Nephron progenitor cell (in vitro differentiated cells): ENCODE measurements at regions not wholly inside any gene's neighbourhood (a gene's known extent, or its start where the extent isn't known, plus 50 kb on each side); places are given as distances from the start of the nearest gene placed in this dataset.

Experiments used
- DNase-seq: peaks from one replicate; pipeline ENCODE4 v3.0.0; 2021
- H3K27ac Mint-ChIP-seq: 2 replicates; pipeline ENCODE4 v1.8.0; 2021; ENCODE audit warnings: mild to moderate bottlenecking, moderate library complexity, mixed read lengths
- H3K27me3 Mint-ChIP-seq: 2 replicates; pipeline ENCODE4 v1.8.0; 2021; ENCODE audit warnings: mild to moderate bottlenecking, low read depth, mixed read lengths; ENCODE audit not compliant: poor library complexity
- H3K36me3 Mint-ChIP-seq: 2 replicates; pipeline ENCODE4 v1.8.0; 2021; ENCODE audit warnings: low read depth, mixed read lengths
- H3K4me1 Mint-ChIP-seq: 2 replicates; pipeline ENCODE4 v1.8.0; 2021; ENCODE audit warnings: mixed read lengths
- H3K4me3 Mint-ChIP-seq: 2 replicates; pipeline ENCODE4 v1.8.0; 2021; ENCODE audit warnings: mild to moderate bottlenecking, moderate library complexity, mixed read lengths
- H3K9me3 Mint-ChIP-seq: 2 replicates; pipeline ENCODE4 v1.8.0; 2021; ENCODE audit warnings: mild to moderate bottlenecking, moderate library complexity, mixed read lengths
- TF ChIP-seq, protein P1 (sequence below): fragments of 200-600 bp; sonication (generic); IDR thresholded peaks from 2 replicates; pipeline ENCODE4 v1.5.0; 2021; ENCODE audit warnings: antibody characterized with exemption

DNA sequence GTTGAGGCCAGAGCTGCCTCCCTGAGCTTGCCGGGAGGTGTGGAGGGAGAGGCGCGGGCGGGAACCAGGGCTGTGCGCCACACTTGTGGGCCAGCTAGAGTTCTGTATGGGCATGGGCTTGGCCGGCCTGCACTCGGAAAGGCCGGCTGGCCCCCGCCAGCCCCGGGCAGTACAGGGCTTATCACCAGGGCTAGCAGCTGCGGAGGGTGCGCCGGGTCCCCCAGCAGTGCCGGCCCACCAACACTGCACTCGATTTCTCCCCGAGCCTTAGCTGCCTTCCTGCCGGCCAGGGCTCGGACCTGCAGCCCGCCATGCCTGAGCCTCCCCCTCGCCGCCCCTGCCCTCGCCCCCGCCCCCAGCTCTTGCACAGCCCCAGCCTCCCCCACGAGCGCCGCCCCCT is 472.7 kb downstream of the TFAP2A start:
- no peak for DNase-seq
- no peak overlapping the region for H3K4me3 Mint-ChIP-seq
- no peak overlapping the region for H3K27ac Mint-ChIP-seq
- H3K9me3 Mint-ChIP-seq, result peaks cover 15% of the 10 kb centered on the region
- H3K36me3 Mint-ChIP-seq, result no peaks in the 10 kb centered on the region
- H3K27me3 Mint-ChIP-seq, result no peaks in the 10 kb centered on the region
- TF ChIP-seq, protein P1, sequence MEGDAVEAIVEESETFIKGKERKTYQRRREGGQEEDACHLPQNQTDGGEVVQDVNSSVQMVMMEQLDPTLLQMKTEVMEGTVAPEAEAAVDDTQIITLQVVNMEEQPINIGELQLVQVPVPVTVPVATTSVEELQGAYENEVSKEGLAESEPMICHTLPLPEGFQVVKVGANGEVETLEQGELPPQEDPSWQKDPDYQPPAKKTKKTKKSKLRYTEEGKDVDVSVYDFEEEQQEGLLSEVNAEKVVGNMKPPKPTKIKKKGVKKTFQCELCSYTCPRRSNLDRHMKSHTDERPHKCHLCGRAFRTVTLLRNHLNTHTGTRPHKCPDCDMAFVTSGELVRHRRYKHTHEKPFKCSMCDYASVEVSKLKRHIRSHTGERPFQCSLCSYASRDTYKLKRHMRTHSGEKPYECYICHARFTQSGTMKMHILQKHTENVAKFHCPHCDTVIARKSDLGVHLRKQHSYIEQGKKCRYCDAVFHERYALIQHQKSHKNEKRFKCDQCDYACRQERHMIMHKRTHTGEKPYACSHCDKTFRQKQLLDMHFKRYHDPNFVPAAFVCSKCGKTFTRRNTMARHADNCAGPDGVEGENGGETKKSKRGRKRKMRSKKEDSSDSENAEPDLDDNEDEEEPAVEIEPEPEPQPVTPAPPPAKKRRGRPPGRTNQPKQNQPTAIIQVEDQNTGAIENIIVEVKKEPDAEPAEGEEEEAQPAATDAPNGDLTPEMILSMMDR, result no peak
- peaks cover 18% of the 10 kb centered on the region for H3K4me1 Mint-ChIP-seq

DNA sequence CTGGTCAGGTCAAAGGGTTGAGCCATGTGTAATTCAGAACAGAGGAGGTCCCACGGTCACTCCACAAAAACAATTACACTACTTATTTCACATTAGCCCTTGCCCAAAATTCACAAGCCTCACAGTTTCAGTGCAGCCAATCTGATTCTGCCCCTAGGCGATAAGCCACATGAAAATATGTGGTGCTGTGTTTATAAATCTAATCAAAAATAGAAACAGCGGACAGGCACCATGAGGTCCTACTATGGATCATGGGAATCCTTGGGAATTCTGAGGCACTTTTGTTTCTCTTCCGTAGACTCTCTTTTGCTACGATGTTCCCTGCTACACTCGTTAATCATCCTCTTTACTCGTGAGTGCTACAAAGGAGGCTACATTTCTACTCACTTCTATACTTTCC is 476.1 kb downstream of the TFAP2A start:
- TF ChIP-seq, protein P1, result no peak
- Mint-ChIP-seq H3K4me3 (no peak overlapping the region), H3K36me3 (no peaks in the 10 kb centered on the region), H3K27ac (peak overlapping the region; percentile 92), H3K9me3 (peaks cover 20% of the 10 kb centered on the region), H3K4me1 (peaks cover 39% of the 10 kb centered on the region), H3K27me3 (no peaks in the 10 kb centered on the region)
- DNase-seq, result no peak

DNA sequence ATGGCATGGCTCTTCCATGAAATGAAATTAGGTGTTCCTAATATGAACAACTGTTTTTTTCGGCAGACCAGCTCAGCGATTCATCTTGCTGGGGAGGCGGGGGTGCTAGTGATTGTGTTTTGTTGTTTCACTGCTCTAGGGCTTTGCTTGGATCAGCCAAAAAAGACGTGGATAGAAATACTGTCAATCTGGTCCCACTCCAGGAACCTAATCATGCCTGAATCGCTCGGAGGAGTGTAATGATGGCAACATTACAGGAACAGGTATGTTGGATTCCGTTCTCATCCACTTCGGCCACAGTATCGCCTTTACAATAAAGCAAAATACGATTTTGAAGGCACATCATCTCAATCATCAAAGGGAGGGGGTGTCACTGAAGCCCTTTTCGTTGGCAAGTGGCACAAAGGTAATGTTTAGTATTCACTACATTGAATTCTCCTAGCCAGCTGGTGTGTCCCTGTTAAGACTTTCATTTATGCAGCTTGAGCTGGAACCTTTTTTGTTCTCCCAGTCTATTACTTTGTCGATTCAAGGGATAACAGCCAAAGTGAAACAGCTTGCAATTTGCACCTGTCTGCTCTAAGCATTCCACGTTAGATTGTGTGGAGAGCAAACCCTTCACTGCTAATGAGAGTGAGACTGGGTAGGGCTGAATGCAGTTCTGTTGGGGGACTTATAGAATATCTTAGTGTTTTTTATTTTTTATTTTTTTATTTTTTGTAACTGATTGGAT is 477.7 kb downstream of the TFAP2A start:
- TF ChIP-seq, protein P1, result no peak
- H3K36me3 Mint-ChIP-seq, result no peaks in the 10 kb centered on the region
- peaks cover 14% of the 10 kb centered on the region for H3K9me3 Mint-ChIP-seq
- no peak for DNase-seq
- H3K27me3 Mint-ChIP-seq, result no peaks in the 10 kb centered on the region
- H3K4me1 Mint-ChIP-seq, result peaks cover 39% of the 10 kb centered on the region
- H3K27ac Mint-ChIP-seq, result peak overlapping the region; percentile 71
- H3K4me3 Mint-ChIP-seq, result no peak overlapping the region

DNA sequence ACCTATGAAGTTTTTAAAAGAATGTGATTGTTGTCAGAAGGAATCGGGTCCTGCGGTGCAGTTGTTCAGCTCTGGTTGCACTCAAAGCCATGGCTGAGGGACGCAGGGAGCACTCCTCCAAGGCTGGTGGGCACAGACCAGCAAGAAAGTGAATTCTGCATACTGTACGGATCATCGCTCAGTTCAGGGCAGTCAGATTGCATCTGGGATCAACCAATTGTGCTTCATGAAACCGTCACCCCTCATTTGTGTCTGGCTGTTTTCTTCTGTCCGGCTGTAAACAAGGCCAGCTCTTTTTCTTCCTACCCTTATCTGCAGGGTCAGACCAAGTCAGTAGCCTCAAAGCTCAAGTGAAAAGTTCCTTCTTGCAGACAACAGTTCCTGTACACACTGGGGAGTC is 478.3 kb downstream of the TFAP2A start:
- Mint-ChIP-seq H3K27me3 (no peaks in the 10 kb centered on the region), H3K4me3 (no peak overlapping the region), H3K9me3 (peaks cover 10% of the 10 kb centered on the region), H3K27ac (peak overlapping the region; percentile 71), H3K4me1 (peaks cover 39% of the 10 kb centered on the region), H3K36me3 (no peaks in the 10 kb centered on the region)
- no peak for DNase-seq
- TF ChIP-seq, protein P1, result no peak

DNA sequence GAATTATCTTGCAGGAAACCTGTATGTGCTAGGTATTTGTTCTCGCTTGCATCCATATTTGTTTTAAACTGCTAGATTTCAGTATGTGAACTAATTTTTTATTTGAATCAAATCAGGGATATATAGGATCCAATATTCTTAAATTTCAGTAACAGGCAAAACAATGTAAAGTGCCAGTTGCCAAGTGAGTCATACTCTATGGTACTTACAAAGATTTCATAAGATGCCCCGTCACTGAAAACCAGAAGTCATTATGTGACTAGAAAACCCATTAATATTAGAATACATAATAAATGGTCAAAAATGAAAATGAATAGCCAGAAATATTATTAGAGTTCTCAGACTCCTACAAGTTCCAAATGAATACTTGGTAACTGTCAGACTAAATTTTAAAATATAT is 481.2 kb downstream of the TFAP2A start:
- H3K27me3 Mint-ChIP-seq, result no peaks in the 10 kb centered on the region
- no peak for DNase-seq
- H3K4me1 Mint-ChIP-seq, result peaks cover 32% of the 10 kb centered on the region
- TF ChIP-seq, protein P1, result no peak
- peaks cover 24% of the 10 kb centered on the region for H3K9me3 Mint-ChIP-seq
- no peaks in the 10 kb centered on the region for H3K36me3 Mint-ChIP-seq
- H3K27ac Mint-ChIP-seq, result no peak overlapping the region
- H3K4me3 Mint-ChIP-seq, result no peak overlapping the region

DNA sequence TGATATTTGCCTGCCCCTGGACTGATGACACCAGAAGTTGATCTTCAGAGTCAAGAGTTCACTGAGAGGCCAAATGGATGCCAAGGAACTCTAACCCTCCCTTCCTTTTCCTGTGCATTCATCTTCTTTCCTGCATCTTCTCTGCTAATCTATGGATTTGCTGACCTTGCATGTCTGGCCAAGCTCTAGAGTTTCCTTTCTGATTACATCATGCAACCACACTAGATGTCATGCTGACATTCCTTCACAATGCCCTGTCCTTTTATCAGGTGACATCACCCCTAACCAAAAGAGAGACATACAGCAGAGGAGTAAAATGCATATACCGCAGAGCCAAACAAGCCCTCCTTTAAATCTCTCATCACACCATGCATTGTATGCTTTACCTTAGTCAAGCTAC is 487.6 kb downstream of the TFAP2A start:
- TF ChIP-seq, protein P1, result no peak
- no peak overlapping the region for H3K27ac Mint-ChIP-seq
- DNase-seq, result no peak
- H3K27me3 Mint-ChIP-seq, result peaks cover 2% of the 10 kb centered on the region
- H3K4me3 Mint-ChIP-seq, result no peak overlapping the region
- H3K9me3 Mint-ChIP-seq, result peaks cover 22% of the 10 kb centered on the region
- peaks cover 5% of the 10 kb centered on the region for H3K4me1 Mint-ChIP-seq
- H3K36me3 Mint-ChIP-seq, result no peaks in the 10 kb centered on the region
